A673 (cell line): ENCODE measurements at regions not wholly inside any gene's neighbourhood (a gene's known extent, or its start where the extent isn't known, plus 50 kb on each side); places are given as distances from the start of the nearest gene placed in this dataset.

Experiments
- BruUV-seq: library from RNA; stranded (reverse); fragments of 400-500 nt; replicated peaks from 2 replicates; lab custom pipeline; 2021; lab: Mats Ljungman, UMichigan
- CTCF ChIA-PET: fragments of 300-600 bp; sonication (Branson Sonifier 250); formaldehyde crosslinking; loops from one replicate; lab custom pipeline; 2022; ENCODE audit warnings: antibody characterized with exemption; lab: Charles Lee
- POLR2A ChIA-PET: fragments of 300-600 bp; sonication (Branson Sonifier 250); formaldehyde crosslinking; loops from one replicate; lab custom pipeline; 2022; ENCODE audit warnings: antibody characterized with exemption; ENCODE audit not compliant: low non-redundant PET; lab: Charles Lee
- DNase-seq: peaks from one replicate; pipeline ENCODE4 v3.0.0-alpha.2; 2015; ENCODE audit warnings: low spot score
- H3K27ac ChIP-seq: fragments of 200-600 bp; sonication (generic); 2 replicates; pipeline ENCODE4 v1.5.1; 2016; ENCODE audit warnings: mixed run types, low read depth, mild to moderate bottlenecking, mixed read lengths, antibody characterized with exemption, low read length; ENCODE audit not compliant: poor library complexity, severe bottlenecking
- H3K27me3 ChIP-seq: fragments of 200-600 bp; sonication (generic); replicated peaks from 2 replicates; pipeline ENCODE4 v1.6.1; 2017; ENCODE audit warnings: mixed run types, low read depth, mild to moderate bottlenecking, mixed read lengths, antibody characterized with exemption, low read length; ENCODE audit not compliant: insufficient read depth, poor library complexity
- H3K36me3 ChIP-seq: fragments of 200-600 bp; sonication (generic); 2 replicates; pipeline ENCODE4 v1.6.1; 2016; ENCODE audit warnings: mixed run types, mild to moderate bottlenecking, mixed read lengths, antibody characterized with exemption, low read length; ENCODE audit not compliant: insufficient read depth, poor library complexity, severe bottlenecking
- H3K4me1 ChIP-seq: fragments of 200-600 bp; sonication (generic); 2 replicates; pipeline ENCODE4 v1.6.1; 2017; ENCODE audit warnings: mixed run types, mild to moderate bottlenecking, mixed read lengths, antibody characterized with exemption, low read length; ENCODE audit not compliant: insufficient read depth, poor library complexity, severe bottlenecking
- H3K4me3 ChIP-seq: fragments of 200-600 bp; sonication (generic); 2 replicates; pipeline ENCODE4 v1.5.1; 2016; ENCODE audit warnings: low read depth, mixed run types, mild to moderate bottlenecking, mixed read lengths, low read length; ENCODE audit not compliant: poor library complexity, severe bottlenecking
- H3K9me3 ChIP-seq: fragments of 200-600 bp; sonication (generic); 2 replicates; pipeline ENCODE4 v1.6.1; 2016; ENCODE audit warnings: mixed run types, low read depth, mild to moderate bottlenecking, mixed read lengths, antibody characterized with exemption, low read length; ENCODE audit not compliant: poor library complexity, severe bottlenecking
- EZH2 ChIP-seq: fragments of 200-600 bp; sonication (generic); IDR thresholded peaks from 2 replicates; pipeline ENCODE4 v1.6.1; 2017; ENCODE audit warnings: borderline replicate concordance, low read depth, mild to moderate bottlenecking, mixed read lengths, antibody characterized with exemption, low read length; ENCODE audit not compliant: poor library complexity, severe bottlenecking
- intact Hi-C: fragments of 100-400 bp; cut with micrococcal nuclease; formaldehyde crosslinking; loops from one replicate; pipeline ENCODE4 v1.10.0; 2022; ENCODE audit not compliant: unreplicated experiment
- TF ChIP-seq, protein P1 (sequence below): fragments of 300-800, 200-600 bp; sonication (generic); conservative IDR thresholded peaks from 2 replicates; pipeline ENCODE4 v1.5.1; 2017; ENCODE audit warnings: low read depth, mild to moderate bottlenecking, antibody characterized with exemption, low read length, moderate library complexity, mixed read lengths

DNA sequence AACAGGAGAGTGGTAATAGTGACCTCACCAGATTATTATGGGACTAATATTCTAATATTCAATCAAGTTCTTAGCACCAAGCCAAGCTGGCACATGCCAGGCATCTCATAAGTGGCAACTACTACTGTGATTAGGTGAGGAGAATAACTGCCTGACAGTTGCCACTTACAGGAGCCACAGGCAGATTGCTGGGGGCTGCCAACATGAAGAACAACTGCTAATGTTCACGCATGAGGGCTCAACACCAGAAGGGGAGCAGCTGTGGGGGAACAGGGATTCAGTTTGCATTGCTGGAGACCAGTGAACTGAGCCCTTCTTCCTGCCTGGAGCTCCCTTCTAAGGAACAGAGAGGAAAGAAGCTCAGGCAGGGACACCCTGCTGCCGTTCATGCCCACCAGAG, 504.5 kb downstream of the FOXO1 start:
- H3K27ac ChIP-seq: no peak overlapping the region
- no peaks in the 10 kb centered on the region for H3K4me1 ChIP-seq
- BruUV-seq: no TSS peak
- DNase-seq: no peak
- CTCF ChIA-PET: no interaction called here
- no peak for TF ChIP-seq EZH2
- TF ChIP-seq, protein P1, sequence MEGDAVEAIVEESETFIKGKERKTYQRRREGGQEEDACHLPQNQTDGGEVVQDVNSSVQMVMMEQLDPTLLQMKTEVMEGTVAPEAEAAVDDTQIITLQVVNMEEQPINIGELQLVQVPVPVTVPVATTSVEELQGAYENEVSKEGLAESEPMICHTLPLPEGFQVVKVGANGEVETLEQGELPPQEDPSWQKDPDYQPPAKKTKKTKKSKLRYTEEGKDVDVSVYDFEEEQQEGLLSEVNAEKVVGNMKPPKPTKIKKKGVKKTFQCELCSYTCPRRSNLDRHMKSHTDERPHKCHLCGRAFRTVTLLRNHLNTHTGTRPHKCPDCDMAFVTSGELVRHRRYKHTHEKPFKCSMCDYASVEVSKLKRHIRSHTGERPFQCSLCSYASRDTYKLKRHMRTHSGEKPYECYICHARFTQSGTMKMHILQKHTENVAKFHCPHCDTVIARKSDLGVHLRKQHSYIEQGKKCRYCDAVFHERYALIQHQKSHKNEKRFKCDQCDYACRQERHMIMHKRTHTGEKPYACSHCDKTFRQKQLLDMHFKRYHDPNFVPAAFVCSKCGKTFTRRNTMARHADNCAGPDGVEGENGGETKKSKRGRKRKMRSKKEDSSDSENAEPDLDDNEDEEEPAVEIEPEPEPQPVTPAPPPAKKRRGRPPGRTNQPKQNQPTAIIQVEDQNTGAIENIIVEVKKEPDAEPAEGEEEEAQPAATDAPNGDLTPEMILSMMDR: no peak
- no peaks in the 10 kb centered on the region for H3K36me3 ChIP-seq
- H3K4me3 ChIP-seq: no peak overlapping the region
- POLR2A ChIA-PET: no interaction called here
- no peaks in the 10 kb centered on the region for H3K27me3 ChIP-seq
- intact Hi-C loops: no loop called here
- no peaks in the 10 kb centered on the region for H3K9me3 ChIP-seq

DNA sequence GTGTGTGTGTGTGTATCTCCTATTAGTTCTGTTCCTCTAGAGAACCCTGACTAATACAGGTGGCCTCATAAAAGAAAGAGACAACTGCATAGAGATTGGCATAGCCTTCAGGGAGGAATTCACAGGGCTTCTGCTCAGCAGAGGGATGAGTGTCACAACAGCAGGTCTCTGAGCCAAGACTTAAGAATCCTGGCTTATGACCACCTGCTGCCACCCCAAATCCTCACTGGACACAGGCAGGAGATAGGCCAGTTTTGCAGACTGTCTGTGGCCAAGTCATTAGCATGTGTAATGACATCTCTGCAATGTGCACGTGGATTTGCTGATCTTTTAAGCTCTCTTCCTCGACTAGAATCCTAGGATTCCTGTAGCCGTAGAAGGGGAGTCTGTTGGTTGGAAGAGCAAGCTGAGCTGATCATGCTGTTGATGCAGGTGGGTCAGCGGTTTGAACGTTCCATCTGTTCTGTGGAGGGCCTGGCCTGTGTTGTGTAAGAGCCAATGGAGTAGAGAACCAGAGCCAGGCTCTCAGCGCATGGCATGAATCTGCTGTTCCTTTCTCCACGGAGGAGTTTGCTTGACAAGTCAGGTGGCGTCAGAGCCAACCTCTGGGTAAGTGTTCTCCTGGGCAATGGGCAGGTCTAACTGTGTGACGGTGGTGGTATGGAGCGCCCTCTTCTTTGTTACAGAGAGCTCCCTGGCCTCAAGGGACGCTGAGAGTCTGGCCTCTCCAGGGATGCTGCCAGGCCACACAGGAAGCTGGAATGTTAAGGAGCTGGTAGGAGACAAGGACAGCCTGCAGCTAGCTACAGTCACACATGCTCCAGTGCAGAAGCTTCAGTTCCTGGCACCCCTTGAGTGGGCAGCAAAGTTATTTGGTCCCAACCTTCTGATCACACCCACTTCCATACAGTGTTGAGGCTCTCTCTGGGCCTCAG, 503.1 kb downstream of the FOXO1 start:
- BruUV-seq: no TSS peak
- Histone ChIP-seq H3K4me3 (no peak overlapping the region), H3K9me3 (no peaks in the 10 kb centered on the region), H3K27ac (no peak overlapping the region), H3K36me3 (no peaks in the 10 kb centered on the region), H3K27me3 (peaks cover 6% of the 10 kb centered on the region), H3K4me1 (no peaks in the 10 kb centered on the region)
- CTCF ChIA-PET: interaction anchor here (0.5 kb wide), 1 partner anchor 512 kb away, joined by 4 read pairs; no protein-coding TSS in a partner anchor
- TF ChIP-seq EZH2: no peak
- TF ChIP-seq, protein P1: no peak
- POLR2A ChIA-PET: interaction anchor here (0.6 kb wide), 1 partner anchor 18 kb away, joined by 4 read pairs; no protein-coding TSS in a partner anchor
- intact Hi-C loops: no loop called here
- no peak for DNase-seq

DNA sequence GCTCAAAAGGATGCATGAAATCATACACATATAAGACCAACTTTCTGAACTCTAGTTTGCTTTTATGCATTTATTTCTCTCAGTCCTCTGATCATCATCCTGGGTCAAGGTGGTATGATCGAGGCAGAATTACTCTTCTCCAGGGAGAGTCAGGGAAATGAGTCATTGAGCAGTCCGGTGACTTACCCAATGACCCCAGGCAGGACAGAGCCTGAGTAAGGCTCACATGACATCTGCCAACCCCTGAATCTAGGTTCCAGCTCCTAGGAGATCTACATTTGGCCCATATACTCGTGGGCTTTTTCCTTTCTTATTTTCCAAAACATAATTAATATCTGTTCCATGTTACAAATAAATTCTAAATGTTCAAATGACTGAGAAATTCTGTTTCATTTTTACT, 502.3 kb downstream of the FOXO1 start:
- Histone ChIP-seq H3K9me3 (no peaks in the 10 kb centered on the region), H3K4me3 (no peak overlapping the region), H3K27me3 (peaks cover 6% of the 10 kb centered on the region), H3K36me3 (no peaks in the 10 kb centered on the region), H3K27ac (no peak overlapping the region), H3K4me1 (no peaks in the 10 kb centered on the region)
- ChIA-PET CTCF (no interaction called here), POLR2A (interaction anchor here (0.6 kb wide), 1 partner anchor 17 kb away, joined by 4 read pairs; no protein-coding TSS in a partner anchor)
- TF ChIP-seq EZH2: no peak
- TF ChIP-seq, protein P1: no peak
- BruUV-seq: no TSS peak
- intact Hi-C loops: no loop called here
- no peak for DNase-seq
